Stimulated activated CD8-positive, alpha-beta memory T cell treated with anti-CD3 and anti-CD28 coated beads, Interleukin-7, amount 100 ng/mL, for 48 hours (primary cell): ENCODE measurements at regions not wholly inside any gene's neighbourhood (a gene's known extent, or its start where the extent isn't known, plus 50 kb on each side); places are given as distances from the start of the nearest gene placed in this dataset.

Experiments
- DNase-seq, 2 donors: peaks; one replicate each; pipeline ENCODE4 v3.0.0-alpha.2; 2020; ENCODE audit warnings: low read depth in 1 of 2; ENCODE audit errors: extremely low read depth in 1 of 2

DNA sequence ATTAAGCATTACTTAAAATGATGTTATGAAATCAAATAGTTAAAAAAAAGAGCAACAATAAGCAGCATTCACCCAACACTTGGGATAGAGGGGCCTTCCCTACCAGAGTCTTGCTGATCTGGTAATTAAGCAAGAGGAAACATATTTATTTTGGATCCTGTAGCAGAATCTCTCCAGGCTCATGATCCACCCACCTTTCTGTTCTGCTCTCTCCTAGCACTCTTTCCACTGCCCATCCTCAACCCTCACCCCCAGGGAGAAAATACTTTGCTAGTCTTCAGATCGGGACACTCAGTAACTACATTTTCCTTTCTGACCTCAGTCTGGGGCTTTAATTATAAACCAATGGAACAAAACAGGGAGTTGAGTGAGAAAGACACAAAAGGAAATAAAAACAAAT lies 1541.9 kb downstream of the AACS start:
- DNase-seq: no peak

GRCh38 chr12:126607867-126608266 lies 1542.6 kb downstream of the AACS start:
- no peak for DNase-seq

- no peak for DNase-seq
These were observed 1543.5 kb downstream of the AACS start for GRCh38 chr12:126608607-126609175.

GRCh38 chr12:126616441-126616840 lies 1551.2 kb downstream of the AACS start:
- no peak for DNase-seq

GRCh38 chr12:126617312-126617711 lies 1552.1 kb downstream of the AACS start:
- DNase-seq: no peak

GRCh38 chr12:126627596-126627995 lies 1562.4 kb downstream of the AACS start:
- no peak for DNase-seq

- DNase-seq: no peak
These were observed 1571.6 kb downstream of the AACS start for GRCh38 chr12:126636821-126637220.

DNA sequence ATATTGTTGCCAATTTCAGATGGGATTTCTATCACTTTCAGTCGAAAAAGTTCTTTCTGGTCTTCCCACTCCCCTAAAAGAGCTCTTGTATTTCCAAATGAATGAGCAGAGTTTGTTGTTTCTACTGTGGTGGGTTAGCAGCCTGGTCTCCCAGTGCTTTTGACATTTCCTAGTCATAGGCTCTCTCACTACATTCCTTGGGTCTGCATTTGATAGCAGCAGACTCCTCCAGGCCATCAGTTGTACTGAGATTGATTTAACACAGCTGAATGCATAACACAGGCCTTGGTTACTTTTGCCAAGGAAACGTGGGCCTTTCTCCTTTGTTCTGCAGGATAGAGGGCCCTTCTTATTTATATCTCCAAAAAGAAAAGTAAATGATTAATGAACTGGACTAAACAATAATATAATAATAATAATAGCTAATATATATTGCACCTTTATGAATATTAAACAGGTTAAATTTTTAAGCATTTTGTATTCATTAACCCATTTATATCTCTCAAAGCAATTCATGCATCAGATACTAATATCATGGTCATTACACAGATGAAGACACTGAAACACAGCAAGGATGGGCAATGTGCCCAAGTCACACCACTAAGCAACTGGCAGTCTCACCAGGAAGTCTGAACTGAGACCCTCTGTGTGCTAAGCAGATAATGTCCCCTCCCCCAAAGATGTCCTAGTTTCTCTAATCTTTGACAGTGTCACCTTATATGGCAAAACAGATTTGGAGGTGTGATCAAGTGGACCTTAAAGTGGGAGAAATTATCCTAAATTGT lies 1579.2 kb downstream of the AACS start:
- DNase-seq: no peak

GRCh38 chr12:126648074-126648473 lies 1582.8 kb downstream of the AACS start:
- DNase-seq: no peak

DNA sequence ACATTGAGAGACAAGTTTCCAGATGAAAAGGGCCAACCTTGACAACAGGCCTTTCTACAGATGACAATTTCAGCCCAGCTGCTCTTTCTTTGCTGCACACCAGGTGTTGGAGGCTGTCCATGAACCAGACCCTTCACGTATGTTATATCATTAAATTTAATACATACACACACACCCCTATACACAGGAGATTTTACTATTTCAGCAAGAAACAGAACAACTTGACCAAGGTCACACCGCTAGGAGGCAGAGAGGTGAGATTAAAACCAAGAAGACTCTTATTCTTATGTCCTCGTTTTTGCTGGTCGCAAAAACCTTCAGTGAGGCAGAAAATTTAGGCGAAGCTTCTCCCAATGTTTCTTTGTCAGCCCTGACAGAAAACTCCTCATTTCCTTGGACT lies 1585.9 kb downstream of the AACS start:
- no peak for DNase-seq

- no peak for DNase-seq
These were observed 1598.3 kb downstream of the AACS start for GRCh38 chr12:126663304-126664094.

DNA sequence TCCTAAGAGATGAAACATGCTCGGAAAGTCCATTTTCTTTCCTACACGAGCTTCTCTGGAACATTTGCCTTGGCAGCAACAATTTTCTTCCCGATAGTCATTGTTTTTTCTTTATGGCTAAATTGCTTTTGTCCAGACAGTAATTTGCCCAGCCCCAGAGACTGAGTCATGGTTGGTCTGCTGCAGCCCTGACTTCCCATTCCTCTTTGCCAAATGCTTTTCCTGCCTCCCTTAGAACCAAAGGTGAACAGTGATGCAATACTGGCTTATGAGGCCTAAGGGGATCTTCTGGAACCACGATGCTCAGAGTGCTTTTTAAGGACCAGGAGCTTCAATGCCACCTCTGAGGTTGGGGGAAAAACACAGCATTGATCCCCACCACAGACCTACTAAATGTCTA lies 1599.6 kb upstream of the TMEM132C start:
- no peak for DNase-seq

DNA sequence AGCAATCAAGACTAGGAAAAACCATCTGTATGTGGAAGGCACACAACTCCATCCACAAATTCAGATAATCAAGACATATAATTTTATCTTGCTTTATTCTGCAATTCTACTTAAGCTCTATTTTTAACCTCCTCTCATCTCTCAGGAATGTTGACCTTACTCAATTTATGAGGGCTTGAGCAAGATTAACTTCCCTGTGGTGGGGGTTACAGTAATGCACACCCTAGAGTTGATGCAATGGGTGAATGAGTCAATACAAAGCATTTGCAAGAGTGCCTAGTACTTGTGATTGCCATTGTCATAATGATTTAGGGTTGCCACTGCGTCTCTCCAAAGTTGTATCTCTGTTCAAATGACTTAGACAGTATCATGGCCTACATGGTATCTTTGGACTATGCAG lies 1598.4 kb upstream of the TMEM132C start:
- DNase-seq: no peak

GRCh38 chr12:126668961-126669360 lies 1598.0 kb upstream of the TMEM132C start:
- DNase-seq: no peak

- no peak for DNase-seq
These were observed 1590.5 kb upstream of the TMEM132C start for GRCh38 chr12:126676434-126676833.

- no peak for DNase-seq
These were observed 1585.3 kb upstream of the TMEM132C start for GRCh38 chr12:126681676-126682075.

DNA sequence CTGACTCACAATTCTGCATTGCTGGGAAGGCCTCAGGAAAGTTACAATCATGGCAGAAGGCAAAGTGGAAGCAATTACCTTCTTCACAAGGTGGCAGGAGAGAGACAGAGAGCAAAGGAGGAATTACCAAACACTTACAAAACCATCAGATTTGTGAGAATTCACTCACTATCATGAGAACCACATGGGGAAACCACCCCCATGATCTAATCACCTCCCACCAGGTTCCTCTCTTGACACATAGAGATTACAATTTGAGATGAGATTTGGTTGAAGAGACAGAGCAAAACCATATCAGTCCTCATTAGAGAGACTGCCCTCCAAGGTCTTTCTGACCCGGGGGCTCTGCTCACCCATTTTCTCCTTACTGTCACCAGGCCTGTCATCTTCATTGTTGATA lies 1582.3 kb upstream of the TMEM132C start:
- no peak for DNase-seq

- no peak for DNase-seq
These were observed 1581.3 kb upstream of the TMEM132C start for GRCh38 chr12:126685636-126686035.

DNA sequence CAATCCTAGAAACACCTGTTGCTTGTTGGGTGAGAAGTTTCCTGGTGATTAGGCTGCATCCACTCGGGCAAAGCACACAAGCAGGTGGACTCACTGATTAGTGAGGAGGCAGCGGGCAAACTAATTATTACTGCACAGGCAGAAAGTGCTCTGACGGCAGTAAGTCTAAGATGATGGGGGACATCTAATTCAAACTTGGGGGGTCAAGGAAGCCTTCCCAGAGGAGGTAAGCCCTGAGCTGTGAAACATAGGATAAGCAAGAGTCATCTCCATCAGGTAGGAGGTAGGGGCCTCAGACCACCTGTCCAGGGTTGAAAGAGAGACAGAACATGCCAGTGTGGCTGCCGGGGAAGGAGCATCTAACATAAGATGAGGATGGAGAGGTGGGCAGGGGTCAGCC lies 1578.4 kb upstream of the TMEM132C start:
- no peak for DNase-seq

DNA sequence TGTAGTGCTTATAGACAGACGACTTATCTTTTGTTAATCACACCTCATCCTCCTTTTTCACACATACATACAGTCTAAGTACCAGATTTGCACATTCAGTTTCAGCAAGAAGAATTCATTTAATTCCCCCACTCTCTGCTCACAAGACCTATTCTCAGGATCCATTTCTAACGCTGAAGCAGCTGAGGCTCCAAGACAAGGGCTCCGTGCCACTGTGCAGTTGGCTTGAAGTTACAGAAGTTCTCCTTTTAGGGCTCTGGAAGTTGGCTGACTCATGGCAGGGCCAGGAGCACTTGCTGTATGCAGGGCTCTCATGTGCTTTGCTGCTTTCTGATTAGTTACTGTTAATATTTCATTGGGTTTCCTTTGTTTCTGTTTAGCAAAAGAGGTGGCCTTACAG lies 1566.9 kb upstream of the TMEM132C start:
- no peak for DNase-seq

DNA sequence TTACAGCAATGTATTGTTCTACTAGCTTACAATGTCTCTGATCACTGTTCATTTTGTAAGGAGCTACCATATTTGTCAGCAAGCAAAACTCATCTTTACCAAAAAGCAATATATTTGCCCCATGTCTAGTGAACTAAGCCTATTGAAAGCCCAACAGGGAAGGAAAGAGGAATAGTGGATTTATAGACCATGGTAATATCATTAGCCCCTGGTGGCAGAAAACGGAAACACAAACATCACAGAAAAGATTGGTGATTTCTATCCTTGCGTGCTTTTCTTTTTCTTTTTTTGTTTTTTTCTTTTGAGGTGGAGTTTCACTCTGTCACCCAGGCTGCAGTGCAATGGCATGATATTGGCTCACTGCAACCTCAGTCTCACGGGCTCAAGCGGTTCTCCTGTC lies 1562.4 kb upstream of the TMEM132C start:
- DNase-seq: no peak

- no peak for DNase-seq
These were observed 1560.7 kb upstream of the TMEM132C start for GRCh38 chr12:126706300-126706699.
